ENCODE measurements at regions not wholly inside any gene's neighbourhood (a gene's known extent, or its start where the extent isn't known, plus 50 kb on each side); places are given as distances from the start of the nearest gene placed in this dataset.

DNA sequence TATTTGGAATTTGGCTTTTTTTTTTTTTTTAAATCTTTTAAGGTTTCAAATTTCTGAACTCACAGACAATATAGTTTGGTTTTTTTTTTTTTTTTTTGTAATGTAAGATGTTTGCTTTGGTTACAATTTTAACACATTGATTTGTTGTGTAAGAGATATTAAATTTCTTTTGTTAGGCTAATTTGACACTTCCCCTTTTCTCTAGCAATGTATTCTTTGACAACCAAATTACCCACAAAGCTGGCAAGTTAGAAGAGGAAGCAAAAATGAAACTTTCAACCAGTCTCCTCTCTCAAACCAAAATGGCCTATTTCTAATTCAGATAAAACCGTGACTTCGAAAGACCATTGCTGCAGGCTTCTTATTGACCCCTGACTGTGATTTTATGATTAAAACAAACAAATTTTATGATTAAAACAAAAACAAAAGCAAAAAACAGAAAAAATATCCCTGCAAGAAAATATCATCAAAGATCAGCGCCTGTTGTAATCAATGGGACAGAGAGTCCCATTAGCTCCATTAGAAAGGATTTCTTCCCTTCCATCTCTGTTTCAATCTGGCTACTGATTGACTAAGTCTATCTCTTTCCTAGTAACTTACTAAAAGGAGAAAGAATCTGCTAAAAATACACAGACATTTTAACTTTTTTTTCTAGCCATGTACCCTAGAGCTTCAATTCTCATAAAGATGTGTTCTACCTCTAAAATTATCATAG, 489.2 kb downstream of the MDFIC start:
- TF ChIP-seq, protein P1, sequence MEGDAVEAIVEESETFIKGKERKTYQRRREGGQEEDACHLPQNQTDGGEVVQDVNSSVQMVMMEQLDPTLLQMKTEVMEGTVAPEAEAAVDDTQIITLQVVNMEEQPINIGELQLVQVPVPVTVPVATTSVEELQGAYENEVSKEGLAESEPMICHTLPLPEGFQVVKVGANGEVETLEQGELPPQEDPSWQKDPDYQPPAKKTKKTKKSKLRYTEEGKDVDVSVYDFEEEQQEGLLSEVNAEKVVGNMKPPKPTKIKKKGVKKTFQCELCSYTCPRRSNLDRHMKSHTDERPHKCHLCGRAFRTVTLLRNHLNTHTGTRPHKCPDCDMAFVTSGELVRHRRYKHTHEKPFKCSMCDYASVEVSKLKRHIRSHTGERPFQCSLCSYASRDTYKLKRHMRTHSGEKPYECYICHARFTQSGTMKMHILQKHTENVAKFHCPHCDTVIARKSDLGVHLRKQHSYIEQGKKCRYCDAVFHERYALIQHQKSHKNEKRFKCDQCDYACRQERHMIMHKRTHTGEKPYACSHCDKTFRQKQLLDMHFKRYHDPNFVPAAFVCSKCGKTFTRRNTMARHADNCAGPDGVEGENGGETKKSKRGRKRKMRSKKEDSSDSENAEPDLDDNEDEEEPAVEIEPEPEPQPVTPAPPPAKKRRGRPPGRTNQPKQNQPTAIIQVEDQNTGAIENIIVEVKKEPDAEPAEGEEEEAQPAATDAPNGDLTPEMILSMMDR (conservative IDR thresholded peaks at IDR 0.05): no peak
- WGBS, 2 experiments (ENCODE audit: insufficient coverage in 1 of 2, insufficient read length in 1 of 2): 99 to 100% methylated on average over 3 of the region's 3 CpGs
- no peak overlapping the region for H3K27ac ChIP-seq (ENCODE audit: low read depth, low read length)
- no peak overlapping the region for H3K4me3 ChIP-seq (ENCODE audit: low read length)
- no peaks in the 10 kb centered on the region for H3K27me3 Mint-ChIP-seq (ENCODE audit: insufficient read depth)
- DNase-seq: no peak
- no peaks in the 10 kb centered on the region for H3K9me3 ChIP-seq (ENCODE audit: control insufficient read depth, low read length)
- H3K9me3 Mint-ChIP-seq: peaks cover 1% of the 10 kb centered on the region
- peaks cover 4% of the 10 kb centered on the region for H3K4me1 Mint-ChIP-seq
- H3K9ac ChIP-seq (ENCODE audit: extremely low read depth, low read length, poor library complexity, severe bottlenecking): no peak overlapping the region
- H3K4me1 ChIP-seq (ENCODE audit: control insufficient read depth, insufficient read depth, low read length): no peaks in the 10 kb centered on the region
- H3K36me3 ChIP-seq (ENCODE audit: control insufficient read depth, insufficient read depth, low read length): no peaks in the 10 kb centered on the region
- H3K27ac Mint-ChIP-seq: no peak overlapping the region
- no peaks in the 10 kb centered on the region for H3K27me3 ChIP-seq (ENCODE audit: control insufficient read depth, insufficient read depth, low read length, poor library complexity, severe bottlenecking)
- no peaks in the 10 kb centered on the region for H3K36me3 Mint-ChIP-seq (ENCODE audit: low read depth)
- H3K4me3 Mint-ChIP-seq: no peak overlapping the region

DNA sequence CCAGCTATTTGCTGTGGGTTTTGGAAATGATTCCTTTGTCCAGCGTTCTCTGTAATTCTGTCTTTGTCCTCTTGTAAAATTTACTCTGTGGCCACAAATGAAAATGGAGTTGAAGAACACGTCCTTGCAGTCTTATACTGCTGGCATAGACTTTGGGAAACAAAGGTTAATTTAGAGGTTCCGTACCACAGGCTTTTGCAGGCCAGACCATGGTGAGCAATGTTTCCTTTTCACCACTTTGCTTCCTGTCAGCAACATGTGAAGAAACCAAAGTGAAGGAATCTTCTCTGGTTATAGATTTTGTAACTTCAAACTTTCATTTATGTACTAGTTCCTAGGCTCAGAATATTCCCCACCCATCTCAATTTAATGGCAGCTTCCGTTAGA, 488.5 kb downstream of the MDFIC start:
- peaks cover 4% of the 10 kb centered on the region for H3K4me1 Mint-ChIP-seq
- no peak overlapping the region for H3K4me3 Mint-ChIP-seq
- H3K27ac Mint-ChIP-seq: no peak overlapping the region
- H3K4me1 ChIP-seq (ENCODE audit: control insufficient read depth, insufficient read depth, low read length): no peaks in the 10 kb centered on the region
- no peaks in the 10 kb centered on the region for H3K36me3 Mint-ChIP-seq (ENCODE audit: low read depth)
- H3K9me3 Mint-ChIP-seq: peaks cover 1% of the 10 kb centered on the region
- no peaks in the 10 kb centered on the region for H3K36me3 ChIP-seq (ENCODE audit: control insufficient read depth, insufficient read depth, low read length)
- TF ChIP-seq, protein P1 (conservative IDR thresholded peaks at IDR 0.05): no peak
- H3K27ac ChIP-seq (ENCODE audit: low read depth, low read length): no peak overlapping the region
- H3K4me3 ChIP-seq (ENCODE audit: low read length): no peak overlapping the region
- no peak for DNase-seq
- H3K27me3 Mint-ChIP-seq (ENCODE audit: insufficient read depth): no peaks in the 10 kb centered on the region
- no peaks in the 10 kb centered on the region for H3K9me3 ChIP-seq (ENCODE audit: control insufficient read depth, low read length)
- 85 to 90% methylated on average over 2 to 4 of the region's 4 CpGs for WGBS, 2 experiments (ENCODE audit: insufficient coverage in 1 of 2, insufficient read length in 1 of 2)
- no peaks in the 10 kb centered on the region for H3K27me3 ChIP-seq (ENCODE audit: control insufficient read depth, insufficient read depth, low read length, poor library complexity, severe bottlenecking)
- no peak overlapping the region for H3K9ac ChIP-seq (ENCODE audit: extremely low read depth, low read length, poor library complexity, severe bottlenecking)

DNA sequence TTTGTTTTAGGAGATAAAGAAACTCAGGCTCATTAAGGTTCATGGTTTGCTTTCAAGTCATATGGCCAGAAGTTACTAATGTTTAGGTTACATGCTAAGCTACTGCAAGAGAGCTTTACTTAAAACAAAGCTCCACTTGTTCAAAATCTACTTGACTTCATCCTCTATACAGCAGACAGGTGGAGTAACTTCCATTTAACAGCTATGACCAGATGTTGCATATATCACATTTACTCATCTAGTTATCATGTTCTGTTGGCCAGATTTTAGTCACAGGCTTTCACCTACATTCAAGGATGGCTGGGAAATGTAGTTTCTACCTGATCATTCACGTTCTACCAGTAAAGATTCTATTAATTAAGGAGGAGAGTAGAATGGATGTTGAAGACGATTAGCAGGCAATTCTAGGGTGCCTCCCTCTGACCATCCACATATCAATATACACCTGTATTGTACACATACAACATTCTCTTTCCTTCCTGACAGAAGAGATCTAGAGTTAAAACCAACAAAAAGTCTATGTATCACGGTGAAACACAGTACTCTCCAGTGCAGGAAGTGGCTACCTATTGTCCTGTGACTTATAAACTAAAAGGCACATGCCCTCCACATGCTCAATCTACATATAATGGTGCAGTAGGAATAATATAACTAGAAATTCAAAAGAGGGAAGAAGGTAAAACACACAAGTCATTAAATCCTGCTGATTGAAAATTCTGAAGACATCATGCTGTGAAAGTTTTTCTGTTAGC, 488.0 kb downstream of the MDFIC start:
- WGBS, 2 experiments (ENCODE audit: insufficient coverage in 1 of 2, insufficient read length in 1 of 2): 99% methylated on average over 3 of the region's 3 CpGs; no CpG with 5 or more reads in 1 of the 2 experiments
- no peaks in the 10 kb centered on the region for H3K36me3 Mint-ChIP-seq (ENCODE audit: low read depth)
- TF ChIP-seq, protein P1 (conservative IDR thresholded peaks at IDR 0.05): no peak

More for the DNA sequence above, 488.0 kb downstream of the MDFIC start:
- Histone ChIP-seq H3K9me3 (ENCODE audit: control insufficient read depth, low read length) (no peaks in the 10 kb centered on the region), H3K9ac (ENCODE audit: extremely low read depth, low read length, poor library complexity, severe bottlenecking) (no peak overlapping the region), H3K36me3 (ENCODE audit: control insufficient read depth, insufficient read depth, low read length) (no peaks in the 10 kb centered on the region), H3K4me1 (ENCODE audit: control insufficient read depth, insufficient read depth, low read length) (no peaks in the 10 kb centered on the region), H3K27me3 (ENCODE audit: control insufficient read depth, insufficient read depth, low read length, poor library complexity, severe bottlenecking) (no peaks in the 10 kb centered on the region), H3K27ac (ENCODE audit: low read depth, low read length) (no peak overlapping the region), H3K4me3 (ENCODE audit: low read length) (no peak overlapping the region)
- Mint-ChIP-seq H3K27ac (no peak overlapping the region), H3K27me3 (ENCODE audit: insufficient read depth) (no peaks in the 10 kb centered on the region), H3K4me1 (peaks cover 4% of the 10 kb centered on the region), H3K4me3 (no peak overlapping the region), H3K9me3 (no peaks in the 10 kb centered on the region)
- DNase-seq: no peak

All from endodermal cell (in vitro differentiated cells).